ENCODE measurements at regions not wholly inside any gene's neighbourhood (a gene's known extent, or its start where the extent isn't known, plus 50 kb on each side); places are given as distances from the start of the nearest gene placed in this dataset.

- Histone ChIP-seq H3K27me3 (ENCODE audit: insufficient read depth, low read length) (no peaks in the 10 kb centered on the region), H3K36me3 (ENCODE audit: insufficient read depth, low read depth, low read length) (no peaks in the 10 kb centered on the region), H3K4me1 (ENCODE audit: insufficient read depth, low read length) (no peaks in the 10 kb centered on the region), H3K4me3 (ENCODE audit: low read length) (no peak overlapping the region), H3K27ac (ENCODE audit: low read length) (no peak overlapping the region), H3K9ac (ENCODE audit: low read depth, low read length) (no peak overlapping the region), H3K9me3 (ENCODE audit: insufficient read depth, low read depth, low read length) (peaks cover 9% of the 10 kb centered on the region; the same call in 1 of the 2 replicates)
These were observed 105.2 kb upstream of the SYT1 start for GRCh38 chr12:78759367-78759766.

GRCh38 chr12:78760906-78761305 lies 103.7 kb upstream of the SYT1 start:
- Histone ChIP-seq H3K36me3 (ENCODE audit: insufficient read depth, low read depth, low read length) (no peaks in the 10 kb centered on the region), H3K27me3 (ENCODE audit: insufficient read depth, low read length) (no peaks in the 10 kb centered on the region), H3K4me1 (ENCODE audit: insufficient read depth, low read length) (no peaks in the 10 kb centered on the region), H3K9me3 (ENCODE audit: insufficient read depth, low read depth, low read length) (peaks cover 9% of the 10 kb centered on the region; the same call in 1 of the 2 replicates), H3K27ac (ENCODE audit: low read length) (no peak overlapping the region), H3K4me3 (ENCODE audit: low read length) (no peak overlapping the region), H3K9ac (ENCODE audit: low read depth, low read length) (no peak overlapping the region)

DNA sequence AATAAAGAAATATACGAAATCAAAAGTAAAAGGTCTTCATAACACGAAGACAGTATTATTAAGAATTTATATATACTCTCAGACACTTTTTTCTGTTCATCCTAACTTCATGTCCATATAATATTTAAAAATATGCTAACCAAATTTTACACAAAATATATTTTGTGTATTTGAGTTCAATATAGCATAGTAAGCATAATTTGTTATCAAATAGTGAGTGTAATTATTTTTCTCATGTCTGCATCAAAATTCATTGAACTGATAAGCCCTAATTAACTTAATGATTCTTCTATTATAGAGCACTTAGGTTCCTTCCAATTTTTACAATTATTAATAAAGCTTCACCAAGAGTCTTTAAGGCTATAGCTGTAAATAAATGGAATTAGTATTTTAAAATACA lies 99.7 kb upstream of the SYT1 start:
- Histone ChIP-seq H3K9ac (ENCODE audit: low read depth, low read length) (no peak overlapping the region), H3K27ac (ENCODE audit: low read length) (no peak overlapping the region), H3K9me3 (ENCODE audit: insufficient read depth, low read depth, low read length) (no peaks in the 10 kb centered on the region), H3K4me3 (ENCODE audit: low read length) (no peak overlapping the region), H3K36me3 (ENCODE audit: insufficient read depth, low read depth, low read length) (no peaks in the 10 kb centered on the region), H3K4me1 (ENCODE audit: insufficient read depth, low read length) (no peaks in the 10 kb centered on the region), H3K27me3 (ENCODE audit: insufficient read depth, low read length) (no peaks in the 10 kb centered on the region)

DNA sequence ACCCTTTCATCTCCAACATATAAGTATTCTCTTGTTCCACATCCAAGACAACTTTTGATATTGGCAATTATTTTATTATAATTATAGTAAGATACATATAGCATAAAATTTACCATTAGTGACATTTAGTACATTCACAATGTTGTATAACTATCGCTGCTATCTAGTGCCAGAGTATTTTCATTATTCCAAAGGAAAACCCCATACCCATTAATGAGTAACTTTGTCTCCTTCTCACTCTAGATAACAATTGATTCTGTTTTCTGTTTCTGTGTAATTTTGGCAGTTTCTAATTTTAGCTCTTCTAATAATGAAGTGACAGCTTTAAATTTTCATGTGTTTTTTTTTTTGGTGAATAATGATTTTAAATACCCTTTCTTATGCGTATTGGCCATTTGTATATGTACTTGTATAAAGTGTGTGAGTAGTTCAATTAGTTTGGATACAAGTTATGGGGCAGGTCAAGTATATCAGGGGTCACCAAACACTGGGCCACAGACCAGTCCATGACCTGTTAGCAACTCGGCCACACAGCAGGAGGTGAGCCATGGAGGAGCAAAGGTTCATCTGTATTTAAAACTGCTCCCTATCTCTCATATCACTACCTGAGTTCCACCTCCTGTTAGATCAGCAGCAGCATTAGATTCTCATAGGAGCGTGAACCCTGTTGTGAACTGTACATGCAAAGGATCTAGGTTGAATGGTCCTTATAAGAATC lies 97.2 kb upstream of the SYT1 start:
- Histone ChIP-seq H3K36me3 (ENCODE audit: insufficient read depth, low read depth, low read length) (no peaks in the 10 kb centered on the region), H3K4me3 (ENCODE audit: low read length) (no peak overlapping the region), H3K27ac (ENCODE audit: low read length) (no peak overlapping the region), H3K4me1 (ENCODE audit: insufficient read depth, low read length) (no peaks in the 10 kb centered on the region), H3K9me3 (ENCODE audit: insufficient read depth, low read depth, low read length) (no peaks in the 10 kb centered on the region), H3K9ac (ENCODE audit: low read depth, low read length) (no peak overlapping the region), H3K27me3 (ENCODE audit: insufficient read depth, low read length) (no peaks in the 10 kb centered on the region)

DNA sequence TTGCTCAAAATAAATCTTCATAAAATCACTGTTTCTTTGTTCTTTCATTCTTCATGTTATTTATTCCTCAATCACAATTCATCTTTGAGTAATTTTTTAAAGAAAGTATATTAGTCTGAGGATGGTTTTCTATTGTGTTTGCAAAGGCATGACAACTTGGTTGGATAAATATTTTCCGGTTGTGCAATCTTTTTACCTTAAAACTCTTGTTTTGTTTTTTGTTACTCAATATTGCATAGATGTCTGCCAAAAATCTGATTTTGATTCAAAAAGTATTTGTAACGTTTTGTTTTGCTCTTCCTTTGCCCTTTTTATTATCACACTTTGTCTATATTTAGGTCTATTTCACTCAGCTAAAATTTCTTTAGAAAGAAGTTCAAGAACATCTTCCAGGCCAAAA lies 86.2 kb upstream of the SYT1 start:
- Histone ChIP-seq H3K36me3 (ENCODE audit: insufficient read depth, low read depth, low read length) (no peaks in the 10 kb centered on the region), H3K27ac (ENCODE audit: low read length) (no peak overlapping the region), H3K4me3 (ENCODE audit: low read length) (no peak overlapping the region), H3K9ac (ENCODE audit: low read depth, low read length) (no peak overlapping the region), H3K9me3 (ENCODE audit: insufficient read depth, low read depth, low read length) (no peaks in the 10 kb centered on the region), H3K4me1 (ENCODE audit: insufficient read depth, low read length) (no peaks in the 10 kb centered on the region), H3K27me3 (ENCODE audit: insufficient read depth, low read length) (no peaks in the 10 kb centered on the region)

DNA sequence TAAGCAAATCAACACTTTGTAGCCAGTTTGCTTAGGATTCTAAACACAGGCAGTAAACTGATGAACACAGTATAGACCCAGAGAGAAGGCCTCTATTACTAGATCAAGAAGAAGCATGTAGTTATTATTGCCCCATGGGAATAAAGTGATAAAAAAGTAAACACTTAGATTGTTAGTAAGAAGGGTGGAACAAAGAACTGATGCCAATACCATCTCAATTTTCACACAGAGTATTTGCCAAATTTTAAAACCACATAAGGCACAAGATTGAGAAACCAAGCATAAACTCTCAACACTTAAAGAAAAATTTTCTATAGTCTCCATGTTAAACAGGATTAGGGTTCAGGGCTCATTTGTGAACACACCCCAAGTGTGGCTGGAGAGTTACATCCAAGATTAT lies 77.0 kb upstream of the SYT1 start:
- no peaks in the 10 kb centered on the region for H3K27me3 ChIP-seq (ENCODE audit: insufficient read depth, low read length)
- H3K9me3 ChIP-seq (ENCODE audit: insufficient read depth, low read depth, low read length): no peaks in the 10 kb centered on the region
- H3K9ac ChIP-seq (ENCODE audit: low read depth, low read length): no peak overlapping the region
- H3K4me3 ChIP-seq (ENCODE audit: low read length): no peak overlapping the region
- no peak overlapping the region for H3K27ac ChIP-seq (ENCODE audit: low read length)
- H3K4me1 ChIP-seq (ENCODE audit: insufficient read depth, low read length): peaks cover 4% of the 10 kb centered on the region; the same call in 1 of the 2 replicates
- no peaks in the 10 kb centered on the region for H3K36me3 ChIP-seq (ENCODE audit: insufficient read depth, low read depth, low read length)

GRCh38 chr12:78790148-78790547 lies 74.4 kb upstream of the SYT1 start:
- Histone ChIP-seq H3K4me1 (ENCODE audit: insufficient read depth, low read length) (peaks cover 10% of the 10 kb centered on the region; the same call in 1 of the 2 replicates), H3K9ac (ENCODE audit: low read depth, low read length) (no peak overlapping the region), H3K4me3 (ENCODE audit: low read length) (no peak overlapping the region), H3K9me3 (ENCODE audit: insufficient read depth, low read depth, low read length) (no peaks in the 10 kb centered on the region), H3K27me3 (ENCODE audit: insufficient read depth, low read length) (no peaks in the 10 kb centered on the region), H3K36me3 (ENCODE audit: insufficient read depth, low read depth, low read length) (no peaks in the 10 kb centered on the region), H3K27ac (ENCODE audit: low read length) (no peak overlapping the region)

- Histone ChIP-seq H3K9ac (ENCODE audit: low read depth, low read length) (no peak overlapping the region), H3K36me3 (ENCODE audit: insufficient read depth, low read depth, low read length) (no peaks in the 10 kb centered on the region), H3K4me3 (ENCODE audit: low read length) (no peak overlapping the region), H3K27me3 (ENCODE audit: insufficient read depth, low read length) (no peaks in the 10 kb centered on the region), H3K4me1 (ENCODE audit: insufficient read depth, low read length) (peaks cover 6% of the 10 kb centered on the region; the same call in 1 of the 2 replicates), H3K27ac (ENCODE audit: low read length) (no peak overlapping the region), H3K9me3 (ENCODE audit: insufficient read depth, low read depth, low read length) (0 out of 2 replicates have a peak, but pooled peaks cover 4% of the 10 kb centered on the region)
These were observed 72.4 kb upstream of the SYT1 start for GRCh38 chr12:78792052-78792698.

- Histone ChIP-seq H3K9me3 (ENCODE audit: insufficient read depth, low read depth, low read length) (0 out of 2 replicates have a peak, but pooled peaks cover 4% of the 10 kb centered on the region), H3K9ac (ENCODE audit: low read depth, low read length) (no peak overlapping the region), H3K36me3 (ENCODE audit: insufficient read depth, low read depth, low read length) (no peaks in the 10 kb centered on the region), H3K27ac (ENCODE audit: low read length) (no peak overlapping the region), H3K4me3 (ENCODE audit: low read length) (no peak overlapping the region), H3K27me3 (ENCODE audit: insufficient read depth, low read length) (no peaks in the 10 kb centered on the region), H3K4me1 (ENCODE audit: insufficient read depth, low read length) (peaks cover 6% of the 10 kb centered on the region; the same call in 1 of the 2 replicates)
These were observed 71.1 kb upstream of the SYT1 start for GRCh38 chr12:78793491-78793890.

GRCh38 chr12:78793982-78794381 lies 70.6 kb upstream of the SYT1 start:
- H3K27ac ChIP-seq (ENCODE audit: low read length): no peak overlapping the region

GRCh38 chr12:78795934-78796445 lies 68.6 kb upstream of the SYT1 start:
- Histone ChIP-seq H3K27me3 (ENCODE audit: insufficient read depth, low read length) (no peaks in the 10 kb centered on the region), H3K4me3 (ENCODE audit: low read length) (no peak overlapping the region), H3K4me1 (ENCODE audit: insufficient read depth, low read length) (peaks cover 6% of the 10 kb centered on the region; the same call in 1 of the 2 replicates), H3K9me3 (ENCODE audit: insufficient read depth, low read depth, low read length) (0 out of 2 replicates have a peak, but pooled peaks cover 4% of the 10 kb centered on the region), H3K36me3 (ENCODE audit: insufficient read depth, low read depth, low read length) (no peaks in the 10 kb centered on the region), H3K9ac (ENCODE audit: low read depth, low read length) (no peak overlapping the region), H3K27ac (ENCODE audit: low read length) (no peak overlapping the region)

More at GRCh38 chr12:78793982-78794381, 70.6 kb upstream of the SYT1 start:
- no peak overlapping the region for H3K9ac ChIP-seq (ENCODE audit: low read depth, low read length)
- H3K9me3 ChIP-seq (ENCODE audit: insufficient read depth, low read depth, low read length): 0 out of 2 replicates have a peak, but pooled peaks cover 4% of the 10 kb centered on the region
- no peak overlapping the region for H3K4me3 ChIP-seq (ENCODE audit: low read length)
- peaks cover 6% of the 10 kb centered on the region; the same call in 1 of the 2 replicates for H3K4me1 ChIP-seq (ENCODE audit: insufficient read depth, low read length)
- no peaks in the 10 kb centered on the region for H3K36me3 ChIP-seq (ENCODE audit: insufficient read depth, low read depth, low read length)
- H3K27me3 ChIP-seq (ENCODE audit: insufficient read depth, low read length): no peaks in the 10 kb centered on the region
